ENCODE measurements at regions not wholly inside any gene's neighbourhood (a gene's known extent, or its start where the extent isn't known, plus 50 kb on each side); places are given as distances from the start of the nearest gene placed in this dataset.

DNA sequence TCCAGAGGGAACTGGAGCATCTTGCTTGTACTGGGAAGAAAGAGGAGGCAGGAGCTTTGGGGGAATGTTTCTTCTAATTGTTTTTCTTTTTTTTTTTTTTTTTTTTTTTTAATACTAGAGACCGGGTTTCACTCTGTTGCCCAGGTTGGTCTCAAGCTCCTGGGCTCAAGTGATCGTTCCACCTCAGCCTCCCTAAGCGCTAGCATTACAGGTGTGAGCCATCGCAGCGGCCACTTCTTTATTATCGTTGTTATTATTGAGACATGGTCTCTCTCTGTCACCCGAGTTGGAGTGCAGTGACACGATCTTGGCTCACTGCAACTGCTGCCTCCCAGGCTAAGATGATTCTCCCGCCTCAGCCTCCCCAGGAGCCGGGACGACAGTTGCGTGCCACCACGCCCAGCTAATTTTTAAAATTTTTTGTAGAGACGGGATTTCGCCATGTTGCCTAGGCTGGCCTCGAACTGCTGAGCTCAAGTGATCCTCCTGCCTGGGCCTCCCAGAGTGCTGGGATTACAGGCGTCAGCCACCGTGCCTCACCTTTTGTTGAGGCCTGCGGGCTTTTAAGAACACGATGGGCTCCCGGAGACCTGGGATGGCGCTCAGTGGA, 137.3 kb upstream of the GSE1 start:
- no peak for DNase-seq (ENCODE audit: low spot score in 2 of 2)
- 72 to 80% methylated on average over 22 of the region's 22 CpGs for WGBS, 2 donors
- no peak overlapping the region for H3K4me3 ChIP-seq (ENCODE audit: low read depth, poor library complexity, severe bottlenecking)
- intact Hi-C loops (cut with DNase I; ENCODE audit: low total_unique reads): no loop called here
- TF ChIP-seq, protein P1, sequence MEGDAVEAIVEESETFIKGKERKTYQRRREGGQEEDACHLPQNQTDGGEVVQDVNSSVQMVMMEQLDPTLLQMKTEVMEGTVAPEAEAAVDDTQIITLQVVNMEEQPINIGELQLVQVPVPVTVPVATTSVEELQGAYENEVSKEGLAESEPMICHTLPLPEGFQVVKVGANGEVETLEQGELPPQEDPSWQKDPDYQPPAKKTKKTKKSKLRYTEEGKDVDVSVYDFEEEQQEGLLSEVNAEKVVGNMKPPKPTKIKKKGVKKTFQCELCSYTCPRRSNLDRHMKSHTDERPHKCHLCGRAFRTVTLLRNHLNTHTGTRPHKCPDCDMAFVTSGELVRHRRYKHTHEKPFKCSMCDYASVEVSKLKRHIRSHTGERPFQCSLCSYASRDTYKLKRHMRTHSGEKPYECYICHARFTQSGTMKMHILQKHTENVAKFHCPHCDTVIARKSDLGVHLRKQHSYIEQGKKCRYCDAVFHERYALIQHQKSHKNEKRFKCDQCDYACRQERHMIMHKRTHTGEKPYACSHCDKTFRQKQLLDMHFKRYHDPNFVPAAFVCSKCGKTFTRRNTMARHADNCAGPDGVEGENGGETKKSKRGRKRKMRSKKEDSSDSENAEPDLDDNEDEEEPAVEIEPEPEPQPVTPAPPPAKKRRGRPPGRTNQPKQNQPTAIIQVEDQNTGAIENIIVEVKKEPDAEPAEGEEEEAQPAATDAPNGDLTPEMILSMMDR (IDR thresholded peaks at IDR 0.05): no peak
- no peak for TF ChIP-seq POLR2A (IDR thresholded peaks at IDR 0.05)

DNA sequence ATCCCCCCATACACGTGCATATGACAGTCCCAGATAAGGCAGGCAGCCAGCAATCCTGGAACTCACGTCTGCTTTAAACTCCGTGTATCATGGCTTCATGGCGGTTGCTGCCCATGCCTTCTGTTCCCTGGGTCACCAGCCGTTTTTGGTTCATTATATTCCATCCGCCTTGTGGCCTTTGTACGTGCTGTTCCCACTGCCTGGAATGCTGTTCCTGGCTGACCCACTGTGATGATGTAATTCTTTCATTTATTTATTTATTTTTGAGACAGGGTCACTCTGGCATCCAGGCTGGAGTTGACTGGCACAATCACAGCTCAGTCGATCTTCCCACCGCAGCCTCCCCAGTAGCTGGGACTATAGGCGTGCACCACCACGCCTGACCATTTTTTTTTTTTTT, 136.7 kb upstream of the GSE1 start:
- no peak overlapping the region for H3K4me3 ChIP-seq (ENCODE audit: low read depth, poor library complexity, severe bottlenecking)
- no peak for DNase-seq (ENCODE audit: low spot score in 2 of 2)
- WGBS, 2 donors: 91 to 92% methylated on average over 11 of the region's 11 CpGs
- no peak for TF ChIP-seq POLR2A (IDR thresholded peaks at IDR 0.05)
- TF ChIP-seq, protein P1 (IDR thresholded peaks at IDR 0.05): no peak
- intact Hi-C loops (cut with DNase I; ENCODE audit: low total_unique reads): no loop called here

DNA sequence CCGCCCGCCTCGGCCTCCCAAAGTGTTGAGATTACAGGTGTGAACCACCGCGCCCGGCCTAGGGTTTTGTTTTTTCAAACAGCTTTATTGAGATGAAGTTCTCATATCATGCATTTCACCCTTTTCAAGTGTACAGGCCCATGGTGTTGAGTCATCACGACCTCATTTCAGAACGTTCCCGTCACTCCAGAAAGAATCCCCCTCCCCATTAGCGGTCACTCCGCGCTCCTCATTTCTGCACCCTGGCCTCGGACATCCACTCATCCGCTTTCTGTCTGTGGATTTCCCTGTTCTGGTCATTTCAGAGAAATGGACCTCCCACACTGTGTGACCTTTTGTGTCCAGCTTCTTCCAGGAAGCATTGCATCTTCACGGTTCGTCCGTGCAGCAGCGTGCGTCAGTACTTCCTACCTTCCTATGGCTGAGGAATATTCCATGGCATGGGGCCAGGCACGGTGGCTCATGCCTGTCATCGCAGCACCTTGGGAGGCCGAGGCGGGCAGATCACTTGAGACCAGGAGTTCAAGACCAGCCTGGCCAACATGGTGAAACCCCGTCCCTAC, 135.2 kb upstream of the GSE1 start:
- H3K4me3 ChIP-seq (ENCODE audit: low read depth, poor library complexity, severe bottlenecking): no peak overlapping the region
- WGBS, 2 donors: 89 to 90% methylated on average over 23 to 24 of the region's 24 CpGs
- TF ChIP-seq POLR2A (IDR thresholded peaks at IDR 0.05): no peak
- TF ChIP-seq, protein P1 (IDR thresholded peaks at IDR 0.05): no peak
- DNase-seq (ENCODE audit: low spot score in 2 of 2): no peak
- intact Hi-C loops (cut with DNase I; ENCODE audit: low total_unique reads): no loop called here

DNA sequence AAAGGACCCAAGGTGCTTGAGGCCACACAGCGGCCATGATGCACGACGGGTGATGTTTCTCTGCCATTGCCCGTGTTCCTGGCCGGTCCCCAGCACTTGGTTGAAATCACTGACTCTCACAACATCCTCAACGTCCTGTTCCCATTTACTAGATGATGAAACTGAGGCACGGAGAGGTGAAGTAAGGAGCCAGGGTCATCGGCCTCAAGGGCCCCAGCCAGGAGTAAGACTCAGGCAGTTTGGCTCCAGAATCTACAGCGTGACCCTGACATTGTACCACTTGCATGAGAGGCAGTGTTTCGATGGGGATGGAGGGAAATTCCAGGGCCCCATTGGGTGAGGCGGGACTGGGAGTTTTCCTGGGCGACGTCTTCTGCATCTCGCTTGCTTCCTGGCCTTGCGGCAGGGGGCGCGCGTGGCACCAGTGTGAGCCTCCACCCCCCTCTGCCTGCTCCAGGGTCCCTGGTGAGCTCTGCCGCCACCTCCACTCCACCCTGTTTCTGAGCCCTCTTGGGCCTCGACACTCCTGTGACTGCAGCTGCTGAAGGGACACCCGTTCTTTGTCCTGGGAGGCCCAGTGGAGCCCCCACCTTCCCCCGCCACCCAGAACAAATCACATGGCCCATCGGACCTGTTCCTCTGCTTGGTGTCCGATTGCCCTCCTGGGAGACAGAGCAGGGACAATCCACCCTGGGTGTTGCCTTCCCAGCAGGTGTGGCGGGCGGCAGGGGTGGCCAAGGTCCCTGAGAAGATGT, 133.0 kb upstream of the GSE1 start:
- H3K4me3 ChIP-seq (ENCODE audit: low read depth, poor library complexity, severe bottlenecking): no peak overlapping the region
- DNase-seq (ENCODE audit: low spot score in 2 of 2): no peak
- no peak for TF ChIP-seq POLR2A (IDR thresholded peaks at IDR 0.05)
- TF ChIP-seq, protein P1 (IDR thresholded peaks at IDR 0.05): no peak
- WGBS, 2 donors: 87 to 94% methylated on average over 15 to 25 of the region's 26 CpGs
- intact Hi-C loops (cut with DNase I; ENCODE audit: low total_unique reads): no loop called here

DNA sequence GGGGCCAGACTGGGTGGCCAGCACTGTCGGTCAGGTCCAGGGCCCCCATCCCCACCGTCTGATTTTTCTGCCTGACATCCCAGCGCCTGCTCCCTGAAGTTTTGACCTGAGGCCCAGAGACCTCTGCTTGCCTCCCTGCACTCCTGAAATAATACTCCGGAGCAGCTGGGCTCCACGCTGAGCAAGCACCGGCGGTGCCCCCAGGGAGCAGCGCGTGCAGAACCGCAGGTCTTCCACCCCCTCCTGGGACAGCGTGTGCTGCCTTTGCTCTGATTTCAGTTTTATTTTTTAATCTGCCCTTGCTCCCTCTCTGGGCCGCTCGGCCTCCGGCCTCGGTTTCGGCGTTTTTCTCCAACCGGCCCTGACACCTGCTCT, 132.4 kb upstream of the GSE1 start:
- WGBS, 2 donors: 78 to 87% methylated on average over 15 to 18 of the region's 18 CpGs
- DNase-seq (ENCODE audit: low spot score in 2 of 2): no peak
- no peak overlapping the region for H3K4me3 ChIP-seq (ENCODE audit: low read depth, poor library complexity, severe bottlenecking)
- intact Hi-C loops (cut with DNase I; ENCODE audit: low total_unique reads): no loop called here
- TF ChIP-seq, protein P1 (IDR thresholded peaks at IDR 0.05): no peak
- no peak for TF ChIP-seq POLR2A (IDR thresholded peaks at IDR 0.05)

Data from lower leg skin (tissue), 4 donors.